ENCODE measurements at regions not wholly inside any gene's neighbourhood (a gene's known extent, or its start where the extent isn't known, plus 50 kb on each side); places are given as distances from the start of the nearest gene placed in this dataset.

GRCh38 chr9:107620236-107620635, 130.7 kb upstream of the KLF4 start:
- no peak overlapping the region for H2AK5ac ChIP-seq (ENCODE audit: low read depth, low read length)
- H2BK5ac ChIP-seq (ENCODE audit: low read depth, low read length, poor library complexity, severe bottlenecking) = no peak overlapping the region
- in situ Hi-C loops (cut with MboI; ENCODE audit: low sequenced_read_pairs) = no loop called here
- no peak overlapping the region for H3K9ac ChIP-seq (ENCODE audit: low read depth, low read length)
- no peak overlapping the region for H3K23ac ChIP-seq (ENCODE audit: low read depth, low read length)
- no peak overlapping the region for H3K27ac ChIP-seq (ENCODE audit: insufficient read depth, low read length)
- H4K8ac ChIP-seq (ENCODE audit: low read depth in 2 of 2, low read length in 2 of 2) = no peak overlapping the region
- no peak overlapping the region for H3K18ac ChIP-seq (ENCODE audit: low read depth, low read length)
- H4K91ac ChIP-seq (ENCODE audit: insufficient read depth, low read depth, low read length) = no peak overlapping the region
- ChIA-PET CTCF (no interaction called here), POLR2A (ENCODE audit: unreplicated experiment) (no interaction called here)
- no peak overlapping the region for H3K4me2 ChIP-seq (ENCODE audit: low read depth, low read length)
- no peaks in the 10 kb centered on the region for H3K79me1 ChIP-seq (ENCODE audit: low read depth in 1 of 2, low read length in 2 of 2)
- intact Hi-C loops (cut with micrococcal nuclease) = no loop called here
- dilution Hi-C loops (cut with HindIII; ENCODE audit: low sequenced_read_pairs, unreplicated experiment) = no loop called here
- 90% methylated on average over 1 of the region's 6 CpGs; no CpG with 5 or more reads in 1 of the 2 experiments for WGBS, 2 experiments (ENCODE audit: extremely low coverage in 2 of 2, insufficient read length in 1 of 2)
- BruUV-seq (replicated peaks) = no TSS peak
- H3K4me3 ChIP-seq (ENCODE audit: insufficient read depth, low read depth, low read length) = no peak overlapping the region
- no peaks in the 10 kb centered on the region for H3K9me1 ChIP-seq (ENCODE audit: insufficient read depth, low read length)
- H3K4ac ChIP-seq (ENCODE audit: low read depth, low read length) = no peak overlapping the region
- H4K20me1 ChIP-seq (ENCODE audit: insufficient read depth, low read length) = no peaks in the 10 kb centered on the region
- no peak for TF ChIP-seq CHD1 (IDR thresholded peaks at IDR 0.05; ENCODE audit: low read depth, low read length)
- no peak for TF ChIP-seq SMC3 (IDR thresholded peaks at IDR 0.05; ENCODE audit: low read depth, low read length)
- TF ChIP-seq USF2 (IDR thresholded peaks at IDR 0.05; ENCODE audit: low read depth, low read length) = no peak
- no peak for TF ChIP-seq RAD21 (IDR thresholded peaks at IDR 0.05; ENCODE audit: low read length)
- no peak for TF ChIP-seq MAFK (IDR thresholded peaks at IDR 0.05; ENCODE audit: low read depth, low read length)
- TF ChIP-seq, protein P1, sequence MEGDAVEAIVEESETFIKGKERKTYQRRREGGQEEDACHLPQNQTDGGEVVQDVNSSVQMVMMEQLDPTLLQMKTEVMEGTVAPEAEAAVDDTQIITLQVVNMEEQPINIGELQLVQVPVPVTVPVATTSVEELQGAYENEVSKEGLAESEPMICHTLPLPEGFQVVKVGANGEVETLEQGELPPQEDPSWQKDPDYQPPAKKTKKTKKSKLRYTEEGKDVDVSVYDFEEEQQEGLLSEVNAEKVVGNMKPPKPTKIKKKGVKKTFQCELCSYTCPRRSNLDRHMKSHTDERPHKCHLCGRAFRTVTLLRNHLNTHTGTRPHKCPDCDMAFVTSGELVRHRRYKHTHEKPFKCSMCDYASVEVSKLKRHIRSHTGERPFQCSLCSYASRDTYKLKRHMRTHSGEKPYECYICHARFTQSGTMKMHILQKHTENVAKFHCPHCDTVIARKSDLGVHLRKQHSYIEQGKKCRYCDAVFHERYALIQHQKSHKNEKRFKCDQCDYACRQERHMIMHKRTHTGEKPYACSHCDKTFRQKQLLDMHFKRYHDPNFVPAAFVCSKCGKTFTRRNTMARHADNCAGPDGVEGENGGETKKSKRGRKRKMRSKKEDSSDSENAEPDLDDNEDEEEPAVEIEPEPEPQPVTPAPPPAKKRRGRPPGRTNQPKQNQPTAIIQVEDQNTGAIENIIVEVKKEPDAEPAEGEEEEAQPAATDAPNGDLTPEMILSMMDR (conservative IDR thresholded peaks at IDR 0.05; ENCODE audit: low read depth, low read length) = no peak
- TF ChIP-seq POLR2A (IDR thresholded peaks at IDR 0.05; ENCODE audit: low read depth, low read length) = no peak
- no peak for TF ChIP-seq CEBPB (IDR thresholded peaks at IDR 0.05; ENCODE audit: low read depth, low read length)
- TF ChIP-seq FOS (IDR thresholded peaks at IDR 0.05; ENCODE audit: low read depth, low read length) = no peak
- no peak for TF ChIP-seq RCOR1 (IDR thresholded peaks at IDR 0.05; ENCODE audit: insufficient replicate concordance, low read length)
- no peak for TF ChIP-seq BHLHE40 (IDR thresholded peaks at IDR 0.05; ENCODE audit: low read depth, low read length)
- TF ChIP-seq MAZ (IDR thresholded peaks at IDR 0.05; ENCODE audit: borderline replicate concordance, low read depth, low read length) = no peak
- TF ChIP-seq RFX5 (IDR thresholded peaks at IDR 0.05; ENCODE audit: low read depth, low read length) = no peak
- no peak for TF ChIP-seq MXI1 (IDR thresholded peaks at IDR 0.05; ENCODE audit: borderline replicate concordance, low read depth, low read length)
- TF ChIP-seq ELK1 (IDR thresholded peaks at IDR 0.05; ENCODE audit: borderline replicate concordance, low read depth, low read length) = no peak
- TF ChIP-seq NFE2L2 (IDR thresholded peaks at IDR 0.05; ENCODE audit: low read depth, low read length) = no peak
- H3K9me3 ChIP-seq (ENCODE audit: control insufficient read depth, insufficient read depth, low read length) = no peaks in the 10 kb centered on the region
- no peak overlapping the region for H2BK20ac ChIP-seq (ENCODE audit: low read depth, low read length)
- no peak overlapping the region for H3K14ac ChIP-seq (replicated peaks; ENCODE audit: low read depth, low read length)
- peaks cover 6% of the 10 kb centered on the region; the same call in 1 of the 2 replicates for H3K4me1 ChIP-seq (ENCODE audit: control insufficient read depth, insufficient read depth, low read length)
- H3K27me3 ChIP-seq (ENCODE audit: control insufficient read depth, insufficient read depth, low read length) = peaks cover 12% of the 10 kb centered on the region
- DNase-seq (no peak), ATAC-seq (ENCODE audit: low read depth) (no peak)
- H2AFZ ChIP-seq (replicated peaks; ENCODE audit: low read length, poor library complexity) = no peak overlapping the region
- H3K56ac ChIP-seq (ENCODE audit: extremely low read depth, insufficient read depth, low read length) = no peak overlapping the region
- no peak overlapping the region for H2BK120ac ChIP-seq (ENCODE audit: low read depth, low read length)
- no peak overlapping the region for H2AK9ac ChIP-seq (replicated peaks; ENCODE audit: low read depth, low read length, poor library complexity)
- no peaks in the 10 kb centered on the region for H3K36me3 ChIP-seq (ENCODE audit: control insufficient read depth, insufficient read depth, low read length)
- H4K5ac ChIP-seq (ENCODE audit: low read depth, low read length) = no peak overlapping the region
- H2BK15ac ChIP-seq (ENCODE audit: low read depth, low read length) = no peak overlapping the region; the same call in 2 of the 3 replicates
